Vagina (tissue), 2 donors: ENCODE measurements at regions not wholly inside any gene's neighbourhood (a gene's known extent, or its start where the extent isn't known, plus 50 kb on each side); places are given as distances from the start of the nearest gene placed in this dataset.
"Not testable (repeated sequence)": the region's sequence is repeated elsewhere in the genome, so short reads cannot be mapped to it uniquely, and the experiment has no call there.

Experiments used
- CTCF ChIP-seq, 3 experiments: fragments of 450-650 bp in 2 of 3; fragments of 200-600 bp in 1 of 3; sonication (generic) in 1 of 3; IDR thresholded peaks; one replicate each; pipeline ENCODE4 v1.5.1; 2017 to 2019; ENCODE audit warnings: antibody characterized with exemption in 3 of 3, mild to moderate bottlenecking in 2 of 3, moderate library complexity in 2 of 3
- POLR2A ChIP-seq, 2 donors: fragments of 450-650 bp; IDR thresholded peaks; one replicate each; pipeline ENCODE4 v1.6.1; 2017; ENCODE audit warnings: antibody characterized with exemption in 2 of 2, mild to moderate bottlenecking in 2 of 2, moderate library complexity in 2 of 2
- POLR2AphosphoS5 ChIP-seq, 2 donors: sonication (generic); formaldehyde crosslinking; IDR thresholded peaks; one replicate each; pipeline ENCODE4 v1.9.0; 2017; ENCODE audit warnings: antibody characterized with exemption in 2 of 2, mild to moderate bottlenecking in 2 of 2, low read depth in 1 of 2; ENCODE audit not compliant: insufficient read depth in 1 of 2

- TF ChIP-seq CTCF (IDR thresholded peaks at IDR 0.05); POLR2A (IDR thresholded peaks at IDR 0.05); POLR2AphosphoS5 (IDR thresholded peaks at IDR 0.05; ENCODE audit: insufficient read depth in 1 of 2, low read depth in 1 of 2): not testable (repeated sequence)
These were observed 223.9 kb upstream of the KLF14 start for GRCh38 chr7:130957722-130958435.
